WERI-Rb-1 (cell line): ENCODE measurements at regions not wholly inside any gene's neighbourhood (a gene's known extent, or its start where the extent isn't known, plus 50 kb on each side); places are given as distances from the start of the nearest gene placed in this dataset.

ENCODE experiments used
- DNase-seq: peaks from one replicate; pipeline ENCODE4 v3.0.0-alpha.2; 2020
- H3K27ac ChIP-seq: fragments of 250-450 bp; sonication (Bioruptor Pico); 2 replicates; pipeline ENCODE4 v1.5.1; 2020; ENCODE audit warnings: mild to moderate bottlenecking, moderate library complexity
- H3K27me3 ChIP-seq: fragments of 250-450 bp; sonication (Bioruptor Pico); 2 replicates; pipeline ENCODE4 v1.5.1; 2021; ENCODE audit warnings: mild to moderate bottlenecking, low read depth, moderate library complexity; ENCODE audit not compliant: insufficient read depth, severe bottlenecking
- H3K36me3 ChIP-seq: fragments of 250-450 bp; sonication (Bioruptor Pico); 2 replicates; pipeline ENCODE4 v1.5.1; 2020; ENCODE audit warnings: mild to moderate bottlenecking, moderate library complexity
- H3K4me3 ChIP-seq: 2 replicates; pipeline ENCODE4 v1.5.1; 2011; ENCODE audit warnings: low read depth, mild to moderate bottlenecking, control low read depth, low read length
- H3K9me3 ChIP-seq: fragments of 250-450 bp; sonication (Bioruptor Pico); 2 replicates; pipeline ENCODE4 v1.5.1; 2021; ENCODE audit warnings: mild to moderate bottlenecking, moderate library complexity; ENCODE audit not compliant: severe bottlenecking
- CTCF ChIP-seq: IDR thresholded peaks from 2 replicates; pipeline ENCODE4 v1.5.1; 2011; ENCODE audit warnings: low read depth, mild to moderate bottlenecking, control low read depth, inconsistent platforms, low read length

DNA sequence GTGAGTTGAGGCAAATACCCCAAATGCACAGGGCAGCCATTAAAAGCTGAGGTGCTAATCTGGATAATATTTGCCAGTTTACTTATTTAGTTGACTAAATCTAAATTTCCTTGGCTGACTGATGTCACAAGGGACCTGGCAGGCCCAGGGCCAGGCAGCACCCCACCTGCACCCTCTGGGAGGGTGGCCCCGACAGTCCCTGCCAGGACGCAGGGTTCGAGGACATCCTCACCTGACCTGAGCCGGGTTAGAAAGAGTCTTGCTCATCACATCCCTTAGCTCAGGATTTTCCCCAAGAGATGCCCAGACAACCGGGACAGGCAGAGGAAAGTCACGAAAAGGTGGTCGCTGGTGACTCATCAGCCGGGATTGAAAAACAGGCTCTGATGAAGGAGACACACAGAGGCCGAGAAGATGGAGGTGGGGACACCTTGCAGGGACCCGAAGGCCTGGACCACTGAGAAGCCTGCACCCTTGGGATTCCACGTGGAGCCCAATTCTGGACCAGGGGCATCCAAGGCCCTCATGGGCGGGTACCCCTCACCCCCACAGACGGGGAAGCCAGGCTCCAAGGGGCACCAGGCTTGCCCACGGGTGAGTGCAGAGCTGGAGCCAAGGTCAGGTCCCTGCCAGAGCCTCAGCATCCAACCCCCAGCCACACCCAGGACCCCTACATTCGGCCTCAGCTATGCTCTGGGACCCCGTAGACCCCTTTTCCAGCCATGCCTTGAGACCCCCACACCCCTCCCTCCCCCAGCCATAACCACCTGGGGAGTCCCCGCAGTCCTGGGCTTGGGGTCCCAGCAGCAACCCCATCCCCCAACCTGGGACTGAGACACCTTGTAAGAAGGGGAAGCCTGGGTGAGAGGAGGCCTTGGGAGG lies 103.2 kb downstream of the SOX1 start:
- Histone ChIP-seq H3K9me3 (peaks cover 38% of the 10 kb centered on the region), H3K36me3 (no peaks in the 10 kb centered on the region), H3K4me3 (no peak overlapping the region), H3K27ac (no peak overlapping the region), H3K27me3 (peaks cover 93% of the 10 kb centered on the region)
- no peak for TF ChIP-seq CTCF
- no peak for DNase-seq

DNA sequence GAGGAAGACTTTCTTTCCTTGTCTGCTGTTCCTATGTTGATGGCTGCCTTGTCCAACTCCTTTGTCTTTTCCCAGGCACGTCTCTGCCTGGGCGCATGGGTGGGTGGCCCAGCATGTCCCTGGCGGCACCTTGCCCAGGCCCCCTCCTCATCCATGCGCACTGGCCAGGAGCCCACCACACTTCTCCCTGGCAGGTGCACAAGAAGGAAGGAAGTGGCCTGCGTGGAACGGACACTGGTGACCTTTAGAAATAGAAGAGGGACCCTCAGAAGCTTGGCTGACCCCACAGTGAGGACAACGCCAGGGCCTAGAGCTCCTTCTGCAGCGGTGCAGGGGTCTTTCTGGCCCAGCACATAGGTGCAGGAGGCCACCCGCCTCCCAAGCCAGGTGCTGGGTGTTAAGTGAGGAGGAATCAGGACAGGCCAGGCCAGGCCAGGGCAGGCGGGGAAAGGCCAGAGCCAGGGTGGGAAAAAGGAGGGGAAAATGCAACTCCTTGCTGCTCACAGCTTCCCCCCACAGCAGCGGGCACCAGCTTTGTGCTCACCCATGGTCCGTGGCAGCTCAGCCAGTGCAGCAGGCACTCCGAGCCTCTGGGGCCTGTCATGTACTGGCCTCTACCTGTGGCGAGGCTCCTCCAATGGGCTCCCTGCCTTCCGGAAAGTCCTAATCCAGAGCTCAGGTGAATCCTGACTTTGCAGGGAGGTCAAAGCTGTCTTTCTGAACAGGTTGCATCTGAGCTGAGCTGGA lies 104.0 kb downstream of the SOX1 start:
- no peak for DNase-seq

GRCh38 chr13:112171570-112171965 lies 104.6 kb downstream of the SOX1 start:
- H3K27ac ChIP-seq: no peak overlapping the region
- no peak for TF ChIP-seq CTCF
- H3K27me3 ChIP-seq: peaks cover 86% of the 10 kb centered on the region
- DNase-seq: no peak
- no peaks in the 10 kb centered on the region for H3K36me3 ChIP-seq
- peaks cover 34% of the 10 kb centered on the region for H3K9me3 ChIP-seq
- H3K4me3 ChIP-seq: no peak overlapping the region

More for the DNA sequence above, 104.0 kb downstream of the SOX1 start:
- no peak overlapping the region for H3K4me3 ChIP-seq
- no peaks in the 10 kb centered on the region for H3K36me3 ChIP-seq
- H3K27me3 ChIP-seq: peaks cover 91% of the 10 kb centered on the region
- no peak for TF ChIP-seq CTCF
- peaks cover 34% of the 10 kb centered on the region for H3K9me3 ChIP-seq
- H3K27ac ChIP-seq: no peak overlapping the region

DNA sequence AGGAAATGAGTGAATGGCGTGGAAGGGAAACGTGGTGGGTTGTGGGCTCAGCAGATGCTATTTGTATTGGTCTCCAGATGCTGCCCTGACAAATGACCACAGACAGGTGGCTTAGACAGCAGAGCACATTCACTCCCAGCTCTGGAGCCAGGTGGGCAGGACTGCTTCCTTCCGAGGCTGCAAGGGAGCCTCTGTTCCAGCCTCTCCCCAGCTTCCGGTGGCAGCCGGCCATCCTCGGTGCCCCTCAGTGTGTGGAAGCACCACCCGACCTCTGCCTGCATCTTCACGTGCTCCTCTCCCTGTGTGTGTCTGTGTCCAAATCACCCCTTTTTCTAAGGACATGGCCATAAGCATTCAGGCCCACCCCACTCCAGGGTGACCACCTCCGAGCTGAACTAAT lies 105.1 kb downstream of the SOX1 start:
- no peak overlapping the region for H3K4me3 ChIP-seq
- no peak for TF ChIP-seq CTCF
- H3K9me3 ChIP-seq: peaks cover 31% of the 10 kb centered on the region
- no peak overlapping the region for H3K27ac ChIP-seq
- H3K36me3 ChIP-seq: no peaks in the 10 kb centered on the region
- no peak for DNase-seq
- peaks cover 85% of the 10 kb centered on the region for H3K27me3 ChIP-seq

- H3K4me3 ChIP-seq: no peak overlapping the region
- H3K27me3 ChIP-seq: peaks cover 85% of the 10 kb centered on the region
- no peak for DNase-seq
- no peak overlapping the region for H3K27ac ChIP-seq
- TF ChIP-seq CTCF: no peak
- H3K9me3 ChIP-seq: peaks cover 31% of the 10 kb centered on the region
- H3K36me3 ChIP-seq: no peaks in the 10 kb centered on the region
Measured at GRCh38 chr13:112172641-112173251, 105.8 kb downstream of the SOX1 start.
